LNCaP clone FGC (cell line): ENCODE measurements at regions not wholly inside any gene's neighbourhood (a gene's known extent, or its start where the extent isn't known, plus 50 kb on each side); places are given as distances from the start of the nearest gene placed in this dataset.

Experiments
- DNase-seq: peaks from one replicate; pipeline ENCODE4 v3.0.0-alpha.2; 2011; ENCODE audit warnings: low read depth
- H3K4me3 ChIP-seq: 2 replicates; pipeline ENCODE4 v1.5.1; 2011; ENCODE audit warnings: mild to moderate bottlenecking, low read depth, low read length, control low read depth
- CTCF ChIP-seq: IDR thresholded peaks from 2 replicates; pipeline ENCODE4 v1.5.1; 2012; ENCODE audit warnings: mild to moderate bottlenecking; ENCODE audit not compliant: control insufficient read depth, insufficient read depth; ENCODE audit errors: extremely low read depth

GRCh38 chr9:115730396-115730795, 423.2 kb upstream of the PAPPA start:
- DNase-seq, result no peak
- H3K4me3 ChIP-seq, result no peak overlapping the region
- no peak for TF ChIP-seq CTCF

DNA sequence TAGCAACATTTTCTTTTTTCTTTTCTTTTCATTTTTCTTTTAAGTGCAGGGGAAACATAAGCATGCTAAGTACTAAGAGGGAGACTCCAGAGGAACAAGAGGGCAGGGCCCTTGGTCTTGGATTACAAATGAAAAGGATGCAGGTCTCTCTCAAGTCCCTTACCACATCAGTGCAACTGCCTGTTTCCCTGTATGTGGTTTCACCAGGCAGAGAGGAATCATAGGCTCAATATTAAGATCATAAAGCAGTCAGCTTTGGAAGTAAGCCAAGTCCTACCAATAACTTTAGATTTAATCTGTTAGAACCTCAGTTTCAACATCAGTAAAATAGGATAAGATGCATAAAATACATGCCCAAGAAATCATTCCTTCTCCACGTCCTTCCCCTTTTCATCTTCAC, 422.7 kb upstream of the PAPPA start:
- peak; percentile 13 for DNase-seq
- no peak for TF ChIP-seq CTCF
- H3K4me3 ChIP-seq, result no peak overlapping the region

- DNase-seq, result no peak
- H3K4me3 ChIP-seq, result no peak overlapping the region
- TF ChIP-seq CTCF, result no peak
Measured at GRCh38 chr9:115733318-115734110, 420.1 kb upstream of the PAPPA start.

DNA sequence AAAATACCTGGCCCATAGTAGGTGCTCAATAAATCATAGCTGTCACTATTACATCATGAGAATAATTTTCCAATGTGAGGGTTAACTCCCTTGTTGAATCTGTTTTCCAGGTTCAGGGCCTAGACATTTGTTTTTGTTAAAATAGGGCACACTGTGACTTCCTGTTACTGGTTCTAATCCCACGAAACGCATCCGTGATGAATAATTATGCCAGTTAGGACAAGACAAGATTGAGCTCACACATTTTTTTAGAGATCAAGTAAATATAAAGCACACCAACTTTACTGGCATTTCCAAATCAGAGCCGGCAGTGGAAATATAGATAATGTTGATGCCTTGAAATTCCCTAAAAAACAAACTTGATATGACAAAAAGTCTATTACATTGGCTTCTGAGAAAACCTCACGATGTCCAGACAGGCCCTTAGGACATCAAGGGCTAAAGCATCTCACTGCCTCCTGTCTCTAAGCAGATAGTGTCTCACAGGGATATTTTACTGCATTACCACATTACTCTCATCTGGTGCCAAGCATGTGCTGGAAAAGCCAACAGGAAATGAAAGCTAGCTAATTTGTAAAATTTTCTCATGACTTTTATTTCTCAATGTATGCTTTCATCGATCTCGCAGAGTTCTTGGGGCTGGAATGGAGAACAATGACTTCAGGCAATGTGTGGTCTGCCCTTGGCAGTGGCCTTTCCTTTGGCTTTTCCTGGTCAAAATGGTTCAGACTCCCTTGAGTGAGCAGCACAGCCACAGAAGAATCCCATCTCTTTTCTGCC, 414.3 kb upstream of the PAPPA start:
- TF ChIP-seq CTCF, result no peak
- no peak for DNase-seq
- no peak overlapping the region for H3K4me3 ChIP-seq

DNA sequence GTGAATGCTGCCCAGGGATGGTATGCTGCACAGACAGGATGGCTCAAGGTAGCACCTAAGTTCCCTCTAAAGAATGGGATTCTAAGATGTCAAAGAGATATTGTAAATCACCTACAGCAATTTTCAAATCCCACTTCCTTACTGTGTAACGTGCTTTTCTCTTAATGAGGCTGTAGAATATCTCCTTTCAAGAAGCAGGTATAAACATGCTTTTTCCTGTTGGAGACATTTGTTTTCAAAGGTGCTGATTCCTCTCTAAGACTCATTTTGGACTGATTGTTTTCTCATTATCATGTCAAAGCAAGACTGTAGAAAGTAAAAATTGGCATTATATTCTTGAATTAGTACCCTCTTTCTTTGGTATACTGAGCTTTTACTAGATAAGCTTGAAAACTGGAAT, 412.6 kb upstream of the PAPPA start:
- no peak for TF ChIP-seq CTCF
- no peak for DNase-seq
- H3K4me3 ChIP-seq, result no peak overlapping the region

- no peak for DNase-seq
- no peak for TF ChIP-seq CTCF
- peak overlapping the region; percentile 33 for H3K4me3 ChIP-seq
Measured at GRCh38 chr9:115743709-115744605, 409.6 kb upstream of the PAPPA start.
